PC-3 (cell line): ENCODE measurements at regions not wholly inside any gene's neighbourhood (a gene's known extent, or its start where the extent isn't known, plus 50 kb on each side); places are given as distances from the start of the nearest gene placed in this dataset.

Experiments
- ATAC-seq: fragments of 200-7000 bp; cut with Tn5 transposase; 2 replicates; pipeline ENCODE4 v1.9.1; 2020; ENCODE audit warnings: mild to moderate bottlenecking, moderate library complexity
- BruUV-seq: library from RNA; stranded (reverse); fragments of 400-500 nt; replicated peaks from 2 replicates; lab custom pipeline; 2021; lab: Mats Ljungman, UMichigan
- CTCF ChIA-PET: fragments of 300-600 bp; sonication (Branson Sonifier 250); formaldehyde crosslinking; loops from one replicate; lab custom pipeline; 2022; ENCODE audit warnings: antibody characterized with exemption; lab: Charles Lee
- POLR2A ChIA-PET: fragments of 300-600 bp; sonication (Branson Sonifier 250); formaldehyde crosslinking; loops from one replicate; lab custom pipeline; 2022; ENCODE audit warnings: antibody characterized with exemption; ENCODE audit not compliant: unreplicated experiment; lab: Charles Lee
- DNase-seq: peaks from one replicate; pipeline ENCODE4 v3.0.0-alpha.2; 2015
- H2AFZ ChIP-seq: fragments of 300-600 bp; sonication (generic); 2 replicates; pipeline ENCODE4 v1.6.0; 2016; ENCODE audit warnings: antibody characterized with exemption, low read length
- H3F3A ChIP-seq: fragments of 300-600 bp; sonication (generic); one replicate; pipeline ENCODE4 v1.6.0; 2017; ENCODE audit warnings: antibody characterized with exemption, low read length, control low read depth, mild to moderate bottlenecking; ENCODE audit not compliant: unreplicated experiment
- H3K27ac ChIP-seq: fragments of 300-600 bp; sonication (generic); 2 replicates; pipeline ENCODE4 v1.5.1; 2016; ENCODE audit warnings: mild to moderate bottlenecking, low read length
- H3K27me3 ChIP-seq: fragments of 300-600 bp; sonication (generic); 2 replicates; pipeline ENCODE4 v1.6.1; 2016; ENCODE audit warnings: low read length, mixed read lengths
- H3K36me3 ChIP-seq: fragments of 300-600 bp; sonication (generic); 2 replicates; pipeline ENCODE4 v1.6.1; 2016; ENCODE audit warnings: low read depth, mixed run types, low read length, mixed read lengths
- H3K4me1 ChIP-seq: fragments of 300-600 bp; sonication (generic); 2 replicates; pipeline ENCODE4 v1.5.1; 2016; ENCODE audit warnings: low read length; ENCODE audit not compliant: insufficient read depth
- H3K4me2 ChIP-seq: fragments of 300-600 bp; sonication (generic); 2 replicates; pipeline ENCODE4 v1.6.0; 2016; ENCODE audit warnings: low read length
- H3K4me3 ChIP-seq: fragments of 300-600 bp; sonication (generic); 2 replicates; pipeline ENCODE4 v1.5.1; 2016; ENCODE audit warnings: mild to moderate bottlenecking, low read length, mixed read lengths
- H3K79me2 ChIP-seq: fragments of 300-600 bp; sonication (generic); 2 replicates; pipeline ENCODE4 v1.6.1; 2017; ENCODE audit warnings: low read length, mixed read lengths
- H3K9ac ChIP-seq: fragments of 300-600 bp; sonication (generic); 2 replicates; pipeline ENCODE4 v1.6.0; 2016; ENCODE audit warnings: mild to moderate bottlenecking, low read length
- H3K9me2 ChIP-seq: fragments of 300-600 bp; sonication (generic); replicated peaks from 2 replicates; pipeline ENCODE4 v1.6.1; 2016; ENCODE audit warnings: mixed run types, low read length, mixed read lengths
- H3K9me3 ChIP-seq: fragments of 300-600 bp; sonication (generic); 2 replicates; pipeline ENCODE4 v1.6.1; 2016; ENCODE audit warnings: low read length, mixed read lengths
- H4K20me1 ChIP-seq: fragments of 300-600 bp; sonication (generic); 2 replicates; pipeline ENCODE4 v1.6.1; 2016; ENCODE audit warnings: low read length, mixed read lengths
- EZH2 ChIP-seq: fragments of 300-600 bp; sonication (generic); IDR thresholded peaks from one replicate; pipeline ENCODE4 v1.6.1; 2017; ENCODE audit warnings: antibody characterized with exemption, mild to moderate bottlenecking, low read length; ENCODE audit not compliant: unreplicated experiment
- EZH2phosphoT487 ChIP-seq: fragments of 300-600 bp; sonication (generic); IDR thresholded peaks from 2 replicates; pipeline ENCODE4 v1.6.1; 2018; ENCODE audit warnings: mild to moderate bottlenecking, antibody characterized with exemption, low read length, borderline replicate concordance
- intact Hi-C: fragments of 100-400 bp; cut with micrococcal nuclease; formaldehyde crosslinking; loops from 2 replicates; pipeline ENCODE4 v1.9.0; 2023
- TF ChIP-seq, protein P1 (sequence below): fragments of 300-600 bp; sonication (generic); conservative IDR thresholded peaks from 2 replicates; pipeline ENCODE4 v1.5.1; 2017; ENCODE audit warnings: antibody characterized with exemption, low read depth, mild to moderate bottlenecking, low read length

GRCh38 chr6:167712731-167713475 is 113.8 kb upstream of the AFDN start:
- Histone ChIP-seq H4K20me1 (no peaks in the 10 kb centered on the region), H3K27me3 (peaks cover 55% of the 10 kb centered on the region), H3K4me1 (no peaks in the 10 kb centered on the region), H3K4me3 (no peak overlapping the region), H3K36me3 (no peaks in the 10 kb centered on the region), H3K9ac (no peak overlapping the region), H3K27ac (no peak overlapping the region), H3F3A (no peaks in the 10 kb centered on the region), H3K9me2 (no peaks in the 10 kb centered on the region), H3K79me2 (no peaks in the 10 kb centered on the region), H3K9me3 (no peaks in the 10 kb centered on the region), H3K4me2 (no peak overlapping the region), H2AFZ (no peak overlapping the region)
- TF ChIP-seq EZH2phosphoT487 (no peak), EZH2 (no peak)
- TF ChIP-seq, protein P1, sequence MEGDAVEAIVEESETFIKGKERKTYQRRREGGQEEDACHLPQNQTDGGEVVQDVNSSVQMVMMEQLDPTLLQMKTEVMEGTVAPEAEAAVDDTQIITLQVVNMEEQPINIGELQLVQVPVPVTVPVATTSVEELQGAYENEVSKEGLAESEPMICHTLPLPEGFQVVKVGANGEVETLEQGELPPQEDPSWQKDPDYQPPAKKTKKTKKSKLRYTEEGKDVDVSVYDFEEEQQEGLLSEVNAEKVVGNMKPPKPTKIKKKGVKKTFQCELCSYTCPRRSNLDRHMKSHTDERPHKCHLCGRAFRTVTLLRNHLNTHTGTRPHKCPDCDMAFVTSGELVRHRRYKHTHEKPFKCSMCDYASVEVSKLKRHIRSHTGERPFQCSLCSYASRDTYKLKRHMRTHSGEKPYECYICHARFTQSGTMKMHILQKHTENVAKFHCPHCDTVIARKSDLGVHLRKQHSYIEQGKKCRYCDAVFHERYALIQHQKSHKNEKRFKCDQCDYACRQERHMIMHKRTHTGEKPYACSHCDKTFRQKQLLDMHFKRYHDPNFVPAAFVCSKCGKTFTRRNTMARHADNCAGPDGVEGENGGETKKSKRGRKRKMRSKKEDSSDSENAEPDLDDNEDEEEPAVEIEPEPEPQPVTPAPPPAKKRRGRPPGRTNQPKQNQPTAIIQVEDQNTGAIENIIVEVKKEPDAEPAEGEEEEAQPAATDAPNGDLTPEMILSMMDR = no peak
- CTCF ChIA-PET = no interaction called here
- DNase-seq = no peak
- BruUV-seq = no TSS peak
- no peak for ATAC-seq
- POLR2A ChIA-PET = no interaction called here
- intact Hi-C loops = no loop called here

GRCh38 chr6:167714152-167714551 is 112.6 kb upstream of the AFDN start:
- Histone ChIP-seq H3K4me1 (no peaks in the 10 kb centered on the region), H3K4me3 (no peak overlapping the region), H3F3A (no peaks in the 10 kb centered on the region), H3K4me2 (no peak overlapping the region), H3K9me3 (no peaks in the 10 kb centered on the region), H3K27ac (no peak overlapping the region), H3K9ac (no peak overlapping the region), H3K27me3 (peaks cover 51% of the 10 kb centered on the region), H3K79me2 (no peaks in the 10 kb centered on the region), H2AFZ (no peak overlapping the region), H3K9me2 (no peaks in the 10 kb centered on the region), H3K36me3 (no peaks in the 10 kb centered on the region), H4K20me1 (no peaks in the 10 kb centered on the region)
- POLR2A ChIA-PET = no interaction called here
- DNase-seq = no peak
- TF ChIP-seq EZH2phosphoT487 (no peak), EZH2 (no peak)
- TF ChIP-seq, protein P1 = no peak
- no peak for ATAC-seq
- BruUV-seq = no TSS peak
- intact Hi-C loops = no loop called here
- CTCF ChIA-PET = no interaction called here

DNA sequence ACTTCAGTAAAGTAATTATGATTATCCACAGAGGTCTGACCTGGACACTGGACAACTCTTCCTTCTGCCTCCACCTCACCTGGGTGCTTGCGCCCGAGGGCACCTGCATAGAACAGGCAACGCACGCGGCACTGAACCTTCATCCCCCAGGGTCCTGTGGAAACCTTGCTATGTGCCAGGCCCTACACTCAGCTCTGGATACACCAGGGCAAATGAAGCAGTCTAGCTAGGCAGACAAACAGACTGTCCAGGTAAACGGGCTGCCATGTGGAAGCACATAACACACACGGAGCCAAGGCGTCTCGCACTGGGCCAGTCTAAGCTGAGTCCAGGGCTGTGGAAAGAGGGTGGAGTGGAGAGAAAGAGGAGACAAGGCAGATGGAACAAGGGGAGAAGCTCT is 109.3 kb upstream of the AFDN start:
- H3K9me2 ChIP-seq = no peaks in the 10 kb centered on the region
- H3K9me3 ChIP-seq = no peaks in the 10 kb centered on the region
- no peaks in the 10 kb centered on the region for H3K79me2 ChIP-seq
- BruUV-seq = no TSS peak
- H3K4me2 ChIP-seq = no peak overlapping the region
- ATAC-seq (no peak), DNase-seq (no peak)
- no peaks in the 10 kb centered on the region for H3K36me3 ChIP-seq
- ChIA-PET POLR2A (no interaction called here), CTCF (no interaction called here)
- no peak overlapping the region for H3K4me3 ChIP-seq
- no peaks in the 10 kb centered on the region for H4K20me1 ChIP-seq
- no peak overlapping the region for H2AFZ ChIP-seq
- no peaks in the 10 kb centered on the region for H3F3A ChIP-seq
- H3K4me1 ChIP-seq = no peaks in the 10 kb centered on the region
- TF ChIP-seq EZH2phosphoT487 (no peak), EZH2 (no peak)
- TF ChIP-seq, protein P1 = no peak
- H3K27ac ChIP-seq = no peak overlapping the region
- intact Hi-C loops = no loop called here
- peaks cover 61% of the 10 kb centered on the region for H3K27me3 ChIP-seq
- no peak overlapping the region for H3K9ac ChIP-seq
